Endothelial cell of umbilical vein (primary cell): ENCODE measurements at regions not wholly inside any gene's neighbourhood (a gene's known extent, or its start where the extent isn't known, plus 50 kb on each side); places are given as distances from the start of the nearest gene placed in this dataset.
A peak's percentile ranks its signal among the peaks of the same experiment; 100 is the strongest.
"Not testable (repeated sequence)": the region's sequence is repeated elsewhere in the genome, so short reads cannot be mapped to it uniquely, and the experiment has no call there.

ENCODE experiments used
- BruUV-seq: library from RNA; stranded (reverse); fragments of 400-500 nt; replicated peaks from 2 replicates; lab custom pipeline; 2021; lab: Mats Ljungman, UMichigan
- CTCF ChIA-PET: fragments of 300-600, 350-600 bp; sonication (Branson Sonifier 250); formaldehyde crosslinking; loops from one replicate; lab custom pipeline; 2021; ENCODE audit warnings: antibody characterized with exemption, inconsistent platforms; lab: Charles Lee
- POLR2A ChIA-PET: fragments of 300-600, 350-600 bp; sonication (Branson Sonifier 250); formaldehyde crosslinking; loops from one replicate; lab custom pipeline; 2021; ENCODE audit warnings: antibody characterized with exemption, inconsistent platforms; lab: Charles Lee
- DNase-seq: peaks from one replicate; pipeline ENCODE4 v3.0.0-alpha.2; 2011; ENCODE audit warnings: low read depth, low spot score
- FAIRE-seq: peaks from 2 replicates; lab custom pipeline; 2011; peaks lifted over from hg19 to GRCh38; lab: Jason Lieb, UNC
- H2AFZ ChIP-seq: 2 replicates; pipeline ENCODE4 v1.6.0; 2012; ENCODE audit warnings: low read depth, low read length, control low read depth, inconsistent platforms
- H3K27ac ChIP-seq: 2 replicates; pipeline ENCODE4 v1.5.1; 2011; ENCODE audit warnings: low read depth, mild to moderate bottlenecking, control low read depth, low read length, moderate library complexity; ENCODE audit not compliant: insufficient read depth
- H3K27me3 ChIP-seq, 2 experiments: 2 replicates each; pipeline versions ENCODE4 v1.6.0 to v1.6.1; 2011; ENCODE audit warnings: low read length in 2 of 2, mixed read lengths in 1 of 2; ENCODE audit not compliant: control insufficient read depth in 2 of 2, insufficient read depth in 2 of 2
- H3K36me3 ChIP-seq, 2 experiments: 2 replicates in 1 of 2; 3 replicates in 1 of 2; pipeline ENCODE4 v1.5.1; 2011; ENCODE audit warnings: low read length in 2 of 2, mild to moderate bottlenecking in 1 of 2, moderate library complexity in 1 of 2; ENCODE audit not compliant: control insufficient read depth in 2 of 2, insufficient read depth in 2 of 2; ENCODE audit errors: extremely low read depth in 1 of 2
- H3K4me1 ChIP-seq: 3 replicates; pipeline ENCODE4 v1.5.1; 2011; ENCODE audit warnings: mild to moderate bottlenecking, low read length; ENCODE audit not compliant: control insufficient read depth, insufficient read depth; ENCODE audit errors: extremely low read depth
- H3K4me2 ChIP-seq: 2 replicates; pipeline ENCODE4 v1.6.1; 2011; ENCODE audit warnings: low read length, control low read depth, mixed read lengths; ENCODE audit not compliant: insufficient read depth
- H3K4me3 ChIP-seq, 3 experiments: fragments of 200-600 bp in 1 of 3; sonication (generic), shearing (Covaris generic) in 1 of 3; replicated peaks in 1 of 3; 2 replicates each; pipeline ENCODE4 v1.5.1; 2011 to 2016; ENCODE audit warnings: control low read depth in 3 of 3, low read length in 3 of 3, mild to moderate bottlenecking in 2 of 3, inconsistent platforms in 1 of 3, low read depth in 1 of 3, moderate library complexity in 1 of 3; ENCODE audit not compliant: insufficient read depth in 1 of 3
- H3K79me2 ChIP-seq: 2 replicates; pipeline ENCODE4 v1.6.0; 2012; ENCODE audit warnings: low read length, inconsistent platforms; ENCODE audit not compliant: control insufficient read depth, insufficient read depth
- H3K9ac ChIP-seq: replicated peaks from 2 replicates; pipeline ENCODE3; 2011; ENCODE audit warnings: low read length, control low read depth; ENCODE audit not compliant: insufficient read depth; ENCODE audit errors: extremely low read depth
- H3K9me1 ChIP-seq: replicated peaks from 3 replicates; pipeline ENCODE4 v1.6.0; 2011; ENCODE audit warnings: mild to moderate bottlenecking, low read length; ENCODE audit not compliant: control insufficient read depth, insufficient read depth; ENCODE audit errors: extremely low read depth
- H3K9me3 ChIP-seq: replicated peaks from 2 replicates; pipeline ENCODE4 v1.5.1; 2012; ENCODE audit warnings: low read length, inconsistent platforms; ENCODE audit not compliant: control insufficient read depth, insufficient read depth
- H4K20me1 ChIP-seq: replicated peaks from 2 replicates; pipeline ENCODE3; 2011; ENCODE audit warnings: mild to moderate bottlenecking, low read length; ENCODE audit not compliant: control insufficient read depth, insufficient read depth; ENCODE audit errors: extremely low read depth
- EZH2 ChIP-seq: IDR thresholded peaks from 2 replicates; pipeline ENCODE4 v1.6.1; 2012; ENCODE audit warnings: borderline replicate concordance, low read depth, mild to moderate bottlenecking, moderate library complexity, low read length, inconsistent platforms; ENCODE audit not compliant: severe bottlenecking
- dilution Hi-C: fragments of 300-500 bp; cut with MboI; formaldehyde crosslinking; loops from one replicate; pipeline ENCODE4 v1.15.0; 2019; ENCODE audit warnings: low sequenced_read_pairs; ENCODE audit not compliant: extremely low pct_ligation_motif_present
- intact Hi-C: fragments of 100-400 bp; cut with micrococcal nuclease; formaldehyde crosslinking; loops from one replicate; pipeline ENCODE4 v1.10.0; 2022

DNA sequence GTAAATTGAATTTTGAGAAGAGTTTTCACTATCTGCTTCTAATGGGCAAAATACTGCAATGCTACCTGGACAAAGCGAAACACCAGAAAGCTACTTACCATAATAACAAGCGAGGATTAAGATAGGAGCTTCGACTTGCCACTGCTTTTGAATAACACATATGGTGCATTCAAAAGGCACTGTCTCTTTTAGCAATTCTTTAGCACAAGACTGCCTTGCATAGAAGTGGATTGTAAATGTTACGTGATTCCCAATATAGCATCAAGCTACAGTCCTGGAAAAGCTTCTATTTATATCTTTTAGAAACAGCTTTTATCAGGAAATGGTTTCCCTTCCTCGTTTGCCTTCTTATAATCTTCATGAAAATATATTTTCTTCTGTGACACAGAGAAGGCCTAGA, 258.7 kb upstream of the PDE3A start:
- H3K36me3 ChIP-seq, result no peaks in the 10 kb centered on the region
- H2AFZ ChIP-seq, result no peak overlapping the region
- no peak overlapping the region for H3K4me3 ChIP-seq
- no TSS peak for BruUV-seq
- no peaks in the 10 kb centered on the region for H3K27me3 ChIP-seq
- DNase-seq (peak; percentile 32), FAIRE-seq (no peak)
- no peaks in the 10 kb centered on the region for H3K9me1 ChIP-seq
- peaks cover 5% of the 10 kb centered on the region for H3K4me1 ChIP-seq
- no peak overlapping the region for H3K9ac ChIP-seq
- dilution Hi-C loops (no loop called here), intact Hi-C loops (no loop called here)
- H3K9me3 ChIP-seq, result no peaks in the 10 kb centered on the region
- H4K20me1 ChIP-seq, result no peaks in the 10 kb centered on the region
- ChIA-PET POLR2A (no interaction called here), CTCF (interaction anchor here (0.6 to 1.3 kb wide), 3 partner anchors 11 to 913 kb away, joined by 3 to 4 read pairs (median 3); no protein-coding TSS in a partner anchor)
- TF ChIP-seq EZH2, result no peak
- no peak overlapping the region for H3K4me2 ChIP-seq
- no peaks in the 10 kb centered on the region for H3K79me2 ChIP-seq
- no peak overlapping the region for H3K27ac ChIP-seq

DNA sequence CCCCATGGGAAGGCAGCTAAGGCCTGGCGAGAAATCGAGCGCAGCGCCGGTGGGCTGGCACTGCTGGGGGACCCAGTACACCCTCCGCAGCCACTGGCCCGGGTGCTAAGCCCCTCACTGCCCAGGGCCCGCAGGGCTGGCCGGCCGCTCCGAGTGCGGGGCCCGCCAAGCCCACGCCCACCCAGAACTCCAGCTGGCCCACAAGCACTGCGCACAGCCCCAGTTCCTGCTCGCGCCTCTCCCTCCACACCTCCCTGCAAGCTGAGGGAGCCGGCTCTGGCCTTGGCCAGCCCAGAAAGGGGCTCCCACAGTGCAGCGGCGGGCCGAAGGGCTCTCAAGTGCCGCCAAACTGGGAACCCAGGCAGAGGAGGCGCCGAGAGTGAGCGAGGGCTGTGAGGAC, 253.0 kb upstream of the PDE3A start:
- H3K27me3 ChIP-seq, H3K9me1 ChIP-seq, H3K9me3 ChIP-seq, H3K27ac ChIP-seq, DNase-seq, H3K4me2 ChIP-seq, H4K20me1 ChIP-seq, dilution Hi-C loops, POLR2A ChIA-PET, H3K4me3 ChIP-seq, H2AFZ ChIP-seq, H3K36me3 ChIP-seq, BruUV-seq, CTCF ChIA-PET, intact Hi-C loops, FAIRE-seq, H3K9ac ChIP-seq, H3K79me2 ChIP-seq: not testable (repeated sequence)
- H3K4me1 ChIP-seq, result peaks cover 11% of the 10 kb centered on the region
